ENCODE measurements at regions not wholly inside any gene's neighbourhood (a gene's known extent, or its start where the extent isn't known, plus 50 kb on each side); places are given as distances from the start of the nearest gene placed in this dataset.
"Not testable (repeated sequence)": the region's sequence is repeated elsewhere in the genome, so short reads cannot be mapped to it uniquely, and the experiment has no call there.

- no peak for DNase-seq
Measured at GRCh38 chr2:164024396-164024795, 288.6 kb upstream of the FIGN start.

- no peak for DNase-seq
Measured at GRCh38 chr2:164023896-164024295, 288.1 kb upstream of the FIGN start.

DNA sequence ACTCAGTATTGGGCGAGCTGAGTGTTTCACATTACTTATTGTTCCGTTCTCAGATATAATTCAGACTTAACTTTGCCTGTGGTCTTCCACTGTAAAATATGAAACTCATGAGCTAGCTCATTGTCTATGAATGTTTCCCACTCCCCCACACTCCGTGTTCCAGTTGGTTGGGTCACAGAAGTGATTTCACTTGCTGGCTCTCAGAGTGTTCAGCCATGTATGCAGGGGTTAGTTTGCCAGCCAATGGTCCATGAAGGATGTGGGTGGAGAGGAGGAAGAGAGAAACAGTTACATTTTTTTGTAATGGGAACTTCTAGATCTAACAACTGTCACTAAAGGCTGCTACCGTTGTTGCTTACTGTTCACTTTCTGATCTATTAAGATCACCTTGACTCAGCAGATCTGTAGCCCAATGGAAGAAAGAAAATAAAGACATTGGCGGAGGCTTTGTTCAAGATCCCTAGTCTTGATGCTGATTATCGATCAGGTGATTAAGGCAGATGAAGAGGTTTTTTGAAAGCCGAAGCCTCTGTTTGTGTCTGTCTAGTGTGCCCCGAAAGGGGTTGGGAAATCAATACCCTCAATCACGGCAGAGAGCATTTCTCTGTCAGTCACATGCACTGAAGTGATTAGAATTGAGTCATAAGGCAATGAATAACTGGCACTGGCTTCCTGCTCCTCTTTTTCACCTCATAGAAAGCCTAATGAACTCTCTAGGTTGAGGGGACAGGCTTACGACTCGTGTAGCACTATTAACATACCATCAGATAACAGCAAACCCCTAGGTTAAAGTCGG lies 279.7 kb upstream of the FIGN start:
- peak; percentile 79 for DNase-seq

- no peak for DNase-seq
Measured at GRCh38 chr2:164014791-164015190, 279.0 kb upstream of the FIGN start.

GRCh38 chr2:164014068-164014731 lies 278.4 kb upstream of the FIGN start:
- peak; percentile 21 for DNase-seq

DNA sequence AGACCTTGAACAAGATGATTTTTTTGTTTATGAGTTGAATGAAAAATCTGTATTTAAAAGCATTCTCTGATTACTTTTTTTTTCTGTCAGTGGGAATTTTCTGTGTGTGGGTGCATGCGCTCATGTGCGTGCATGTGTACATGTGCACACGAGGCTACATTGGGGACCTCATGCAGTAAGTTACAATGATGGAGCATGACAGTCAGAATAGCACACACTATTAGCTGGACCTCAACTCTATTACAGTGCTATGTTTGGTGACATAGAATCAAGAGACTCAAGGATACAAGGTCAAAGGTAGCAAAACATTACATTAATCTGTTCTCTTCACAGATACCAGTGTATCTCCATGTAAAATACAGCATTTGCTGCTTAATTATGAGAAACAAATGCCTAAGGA lies 276.8 kb upstream of the FIGN start:
- DNase-seq = no peak

DNA sequence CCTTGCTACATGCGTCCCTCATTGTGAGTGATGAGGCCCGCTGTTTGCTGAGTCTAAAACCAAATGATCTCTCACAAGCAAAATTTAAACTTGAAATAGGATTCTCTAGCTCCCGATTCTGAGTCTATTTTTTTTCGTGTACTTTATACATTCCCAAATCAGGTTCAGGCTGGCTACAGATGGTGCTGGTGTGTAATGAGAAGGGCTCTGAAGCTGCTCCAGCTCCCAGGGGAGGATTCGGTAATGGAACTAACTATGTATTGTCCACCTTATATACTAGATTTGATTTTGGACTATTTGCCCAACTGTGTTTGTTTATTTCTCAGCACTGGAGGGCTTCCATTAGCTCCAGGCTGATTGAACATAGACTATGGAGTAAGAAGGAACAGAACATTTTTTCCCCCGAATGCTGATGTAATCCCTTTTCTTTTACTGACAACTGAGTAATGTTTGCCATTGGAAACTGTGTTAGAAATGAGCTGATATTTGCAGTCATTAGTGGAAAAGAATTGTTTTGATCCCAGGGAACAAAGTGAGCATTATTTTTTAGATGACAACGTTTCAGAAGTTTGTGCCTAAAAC lies 274.0 kb upstream of the FIGN start:
- no peak for DNase-seq

DNA sequence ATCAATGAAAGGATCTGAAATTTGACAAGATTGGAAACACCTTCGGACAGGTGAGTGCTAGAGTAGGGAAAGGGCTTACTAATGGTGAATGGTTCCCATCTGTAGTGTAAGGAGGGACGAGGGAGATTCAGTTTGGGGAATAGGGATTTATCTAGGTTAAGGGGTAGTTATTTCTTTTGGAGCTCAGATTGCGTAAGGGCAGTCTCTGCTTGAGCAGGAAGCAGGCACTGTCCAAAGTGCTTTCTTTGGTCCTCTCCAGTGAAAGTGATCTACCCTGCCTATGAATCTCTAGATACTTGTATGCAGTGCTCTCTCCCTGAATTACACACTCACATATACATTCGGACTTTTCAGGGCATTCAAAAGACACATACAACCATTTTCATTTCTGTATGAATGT lies 272.9 kb upstream of the FIGN start:
- no peak for DNase-seq

- no peak for DNase-seq
Measured at GRCh38 chr2:164006704-164007103, 270.9 kb upstream of the FIGN start.

DNA sequence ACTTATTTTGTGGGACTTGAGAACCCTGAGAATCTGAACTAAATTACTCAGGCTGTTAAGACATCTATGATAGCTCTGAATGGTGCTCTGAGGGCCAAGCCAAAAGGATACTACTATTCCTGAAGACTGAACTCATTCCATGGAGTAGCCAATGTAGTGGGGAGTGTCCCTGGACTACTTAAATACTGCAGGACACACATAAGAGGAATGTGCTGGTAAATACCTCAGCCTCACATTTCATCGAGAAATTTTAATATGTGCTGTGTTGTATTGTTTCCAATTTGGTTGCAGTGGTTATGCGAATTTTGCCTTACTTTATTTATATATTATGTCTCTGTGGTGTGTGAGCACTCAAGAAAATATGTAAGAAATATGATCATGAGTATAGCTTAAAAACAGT lies 264.4 kb upstream of the FIGN start:
- no peak for DNase-seq

GRCh38 chr2:163997466-163997865 lies 261.7 kb upstream of the FIGN start:
- DNase-seq = no peak

GRCh38 chr2:163990541-163990940 lies 254.7 kb upstream of the FIGN start:
- no peak for DNase-seq

DNA sequence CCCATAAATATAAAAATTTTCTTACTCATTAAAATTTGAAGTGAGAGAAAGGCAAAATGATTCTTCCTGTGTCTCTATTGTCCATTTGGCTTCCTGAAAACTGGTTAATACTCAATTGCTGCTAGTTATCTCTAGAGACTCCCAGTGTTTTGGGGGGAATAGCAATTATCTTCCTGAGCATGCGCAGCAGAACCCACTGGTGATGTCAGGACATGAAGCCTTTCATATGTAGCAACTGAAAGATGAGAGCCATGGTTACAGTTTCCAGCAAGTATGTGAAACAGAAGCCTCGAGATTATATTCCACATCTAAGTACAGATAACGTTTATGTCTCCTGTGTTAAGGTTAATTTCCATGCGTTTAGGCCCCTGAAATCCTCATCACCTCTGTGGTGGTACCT lies 254.3 kb upstream of the FIGN start:
- no peak for DNase-seq

DNA sequence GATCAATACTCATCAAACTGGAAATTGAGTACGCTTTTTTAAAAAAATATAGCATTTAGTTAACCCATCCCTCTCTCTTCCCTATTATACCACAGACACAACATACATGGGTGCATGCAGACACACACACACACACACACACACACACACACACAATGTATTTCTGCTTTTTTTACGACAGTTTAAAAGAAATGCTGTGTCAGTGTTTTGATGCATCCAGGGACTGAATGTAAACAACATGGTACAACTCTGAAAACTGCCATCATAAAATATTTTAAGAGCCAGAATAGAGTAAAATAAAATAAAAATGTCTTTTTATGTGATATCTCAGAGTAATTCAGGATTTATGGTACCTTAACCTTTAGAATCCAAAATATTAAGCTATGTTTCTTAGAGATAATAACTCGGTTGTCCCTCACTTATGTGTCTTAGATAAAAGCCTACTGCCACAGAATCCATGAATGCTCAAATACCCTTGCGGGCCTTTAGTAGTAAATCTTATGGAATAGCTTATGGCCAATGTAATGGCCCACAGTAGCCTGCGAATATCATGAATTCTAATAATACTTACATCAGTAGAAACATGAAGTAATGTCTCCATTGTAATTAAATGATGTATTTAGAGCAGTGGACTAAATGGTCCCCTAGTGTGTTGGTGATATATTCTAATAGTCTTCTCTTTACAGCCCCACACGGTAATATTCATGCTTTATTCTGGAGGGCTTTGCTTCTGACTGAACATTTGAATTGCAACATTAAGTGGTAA lies 251.6 kb upstream of the FIGN start:
- no peak for DNase-seq

- peak; percentile 8 for DNase-seq
Measured at GRCh38 chr2:163984986-163985385, 249.2 kb upstream of the FIGN start.

DNA sequence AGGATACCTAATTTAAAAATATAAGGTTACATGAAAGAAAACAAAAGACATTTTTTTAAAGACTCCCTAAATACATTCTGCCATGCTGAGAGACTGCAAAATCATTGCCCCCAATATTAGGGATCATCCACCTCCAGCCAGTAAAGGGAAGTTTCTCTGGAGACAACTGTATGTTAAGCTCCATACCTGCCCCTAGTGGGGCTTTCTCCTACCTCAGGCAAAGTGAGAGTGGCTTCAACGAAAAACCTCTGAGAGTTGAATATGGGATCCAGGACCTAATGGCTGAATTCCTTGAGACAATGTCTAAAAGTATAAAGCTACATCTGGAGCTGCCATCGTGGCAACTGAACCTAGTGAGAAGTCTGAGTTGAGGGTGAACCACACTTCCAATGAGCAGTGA lies 248.1 kb upstream of the FIGN start:
- DNase-seq = no peak

DNA sequence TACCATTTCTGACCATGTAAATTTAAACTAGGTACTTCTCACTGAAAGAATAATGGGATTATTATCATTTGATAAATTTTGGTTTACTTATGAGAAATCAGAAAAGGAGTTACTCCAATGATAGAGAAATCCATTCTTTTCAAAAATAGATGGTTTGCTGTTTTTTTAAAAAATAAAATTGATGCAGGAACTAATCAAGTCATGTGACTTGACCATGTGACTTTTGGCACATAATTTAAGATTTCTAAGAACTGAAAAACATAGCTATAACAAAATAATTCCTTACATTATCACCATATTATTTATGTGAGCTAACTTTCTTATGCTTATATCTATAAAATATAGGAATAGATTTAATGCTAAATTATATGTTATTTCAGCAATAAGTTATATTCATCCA lies 247.1 kb upstream of the FIGN start:
- DNase-seq = no peak

DNA sequence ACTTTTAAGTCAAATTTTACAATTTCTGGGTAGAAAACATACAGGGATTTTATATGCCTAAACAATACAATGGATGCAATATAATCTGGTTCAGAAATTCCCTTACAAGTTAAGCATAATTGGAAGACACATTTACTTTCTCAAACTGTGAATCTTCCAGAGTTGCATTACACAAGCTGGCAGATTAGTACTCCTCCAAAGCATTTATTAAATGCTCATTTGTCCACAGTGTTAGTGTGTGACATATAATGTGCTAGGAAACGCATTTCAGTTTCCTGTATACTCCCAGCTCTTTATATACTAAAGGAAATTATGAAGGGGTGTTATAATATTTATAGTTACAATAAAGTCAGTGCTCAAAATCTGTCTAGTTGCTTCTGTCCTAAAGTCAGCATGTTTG lies 239.0 kb upstream of the FIGN start:
- DNase-seq = no peak

DNA sequence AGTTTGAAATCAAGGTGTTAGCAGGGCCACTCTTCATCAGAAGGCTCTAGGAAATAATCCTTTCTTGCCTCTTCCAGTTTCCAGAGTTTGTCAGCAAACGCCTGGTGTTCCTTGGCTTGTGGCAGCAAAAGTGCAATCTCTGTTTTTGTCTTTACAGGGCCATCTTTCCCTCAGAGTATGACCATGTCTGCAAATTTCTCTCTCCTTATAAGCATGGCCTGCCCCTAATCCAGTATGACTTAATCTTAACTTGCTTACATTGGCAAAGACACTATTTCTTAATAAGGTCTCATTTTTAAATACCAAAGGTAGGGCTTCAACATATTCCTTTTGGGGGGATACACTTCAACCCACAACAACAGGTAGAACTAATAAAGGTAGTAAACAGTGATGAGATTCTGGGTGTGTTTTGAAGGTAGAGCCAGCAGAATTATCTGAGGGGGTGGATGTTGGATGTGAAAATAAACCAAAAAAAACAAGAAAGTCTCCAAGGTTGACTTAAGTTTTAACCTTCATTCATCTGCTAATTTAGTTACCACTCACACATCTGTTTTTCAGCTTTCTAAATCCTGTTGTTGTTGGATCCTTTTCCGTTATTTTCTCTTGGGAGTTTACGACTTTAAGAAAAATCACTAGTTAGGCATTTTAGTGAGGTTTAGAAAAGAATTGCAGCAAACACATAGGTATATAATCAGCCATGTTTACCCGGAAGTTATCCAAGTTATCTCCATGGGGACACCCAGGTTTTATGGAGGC lies 234.4 kb upstream of the FIGN start:
- DNase-seq = peak; percentile 9

DNA sequence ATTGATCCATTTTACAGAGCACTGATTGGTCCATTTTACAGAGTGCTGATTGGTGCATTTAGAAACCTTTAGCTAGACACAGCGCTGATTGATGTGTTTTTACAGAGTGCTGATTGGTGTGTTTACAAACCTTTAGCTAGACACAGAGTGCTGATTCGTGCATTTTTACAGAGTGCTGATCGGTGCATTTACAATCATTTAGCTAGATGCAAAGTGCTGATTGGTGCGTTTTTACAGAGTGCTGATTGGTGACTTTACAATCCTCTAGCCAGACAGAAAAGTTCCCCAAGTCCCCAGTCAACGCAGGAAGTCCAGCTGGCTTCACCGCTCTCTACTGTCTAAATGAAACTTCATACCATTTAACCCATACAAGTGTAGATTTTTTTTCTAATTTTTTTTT lies 228.5 kb upstream of the FIGN start:
- not testable (repeated sequence) for DNase-seq

DNA sequence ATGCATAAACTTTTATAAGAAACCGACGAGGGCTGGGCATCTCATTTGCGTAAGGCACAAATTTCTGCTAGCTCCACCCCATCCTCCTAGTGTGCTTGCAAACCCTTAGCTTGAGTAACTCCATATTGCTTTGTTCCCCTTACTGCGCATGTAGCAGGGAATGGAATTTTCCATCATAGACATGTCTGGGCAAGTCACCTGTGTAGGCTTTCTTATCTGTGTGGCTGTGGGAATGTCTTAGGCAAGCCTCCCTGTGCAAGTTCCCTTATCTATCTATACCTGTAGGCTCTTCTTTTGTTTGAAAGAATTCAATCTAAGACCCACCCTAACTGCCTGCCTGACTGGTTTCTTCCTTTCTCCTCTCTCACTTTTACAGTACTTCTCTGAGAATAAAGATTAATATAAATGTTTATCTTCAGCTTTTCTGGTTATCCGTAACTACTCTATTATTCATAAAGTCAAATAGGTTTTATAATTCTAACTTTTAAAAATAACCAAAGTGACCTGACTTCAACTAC lies 217.6 kb upstream of the FIGN start:
- no peak for DNase-seq

DNA sequence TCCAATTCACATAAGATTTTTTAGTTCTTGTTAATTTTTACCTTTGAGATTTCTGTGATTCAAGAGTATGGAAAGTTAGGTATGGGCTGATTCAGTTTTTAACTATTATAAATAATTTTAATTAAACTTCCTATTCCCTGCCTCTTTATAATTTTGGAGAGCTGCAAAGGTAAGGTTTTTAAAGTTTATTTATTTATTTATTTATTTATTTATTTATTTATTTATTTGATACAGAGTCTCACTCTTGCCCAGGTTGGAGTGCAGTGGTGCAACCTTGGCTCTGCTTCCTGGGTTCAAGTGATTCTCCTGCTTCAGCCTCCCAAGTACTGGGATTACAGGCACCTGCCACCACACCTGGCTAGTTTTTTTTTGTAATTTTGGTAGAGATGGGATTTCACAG lies 215.5 kb upstream of the FIGN start:
- no peak for DNase-seq

Data from renal pelvis (tissue), 1 donor.